GM18873 (cell line): ENCODE measurements at regions not wholly inside any gene's neighbourhood (a gene's known extent, or its start where the extent isn't known, plus 50 kb on each side); places are given as distances from the start of the nearest gene placed in this dataset.
"Not testable (repeated sequence)": the region's sequence is repeated elsewhere in the genome, so short reads cannot be mapped to it uniquely, and the experiment has no call there.

Experiments used
- ATAC-seq: cut with Tn5 transposase; IDR thresholded peaks from one replicate; pipeline ENCODE4 v1.9.1; 2021; ENCODE audit warnings: mild to moderate bottlenecking, moderate library complexity, moderate number of reproducible peaks; ENCODE audit not compliant: unreplicated experiment, low FRiP score

- ATAC-seq, result no peak
Measured at GRCh38 chr14:71741241-71741640, 191.0 kb upstream of the RGS6 start.

GRCh38 chr14:71742485-71742884 lies 189.7 kb upstream of the RGS6 start:
- ATAC-seq, result no peak

DNA sequence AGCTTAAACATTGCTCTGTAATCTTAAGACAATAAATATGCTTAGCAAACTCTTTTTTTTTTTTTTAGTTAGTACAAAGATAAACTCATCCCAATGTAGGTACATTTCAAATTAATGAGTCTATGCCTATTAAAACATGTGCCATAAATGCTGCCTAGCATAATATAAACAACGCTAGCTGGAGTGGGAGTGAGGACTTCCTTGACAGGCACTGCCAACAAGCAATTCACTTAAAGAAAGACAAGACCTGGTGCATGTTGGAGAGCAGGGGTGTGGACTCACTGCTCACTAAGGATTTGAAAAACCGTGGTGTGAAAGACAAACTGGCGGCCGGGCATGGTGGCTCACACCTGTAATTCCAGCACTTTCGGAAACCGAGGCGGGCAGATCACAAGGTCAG lies 187.2 kb upstream of the RGS6 start:
- no peak for ATAC-seq

DNA sequence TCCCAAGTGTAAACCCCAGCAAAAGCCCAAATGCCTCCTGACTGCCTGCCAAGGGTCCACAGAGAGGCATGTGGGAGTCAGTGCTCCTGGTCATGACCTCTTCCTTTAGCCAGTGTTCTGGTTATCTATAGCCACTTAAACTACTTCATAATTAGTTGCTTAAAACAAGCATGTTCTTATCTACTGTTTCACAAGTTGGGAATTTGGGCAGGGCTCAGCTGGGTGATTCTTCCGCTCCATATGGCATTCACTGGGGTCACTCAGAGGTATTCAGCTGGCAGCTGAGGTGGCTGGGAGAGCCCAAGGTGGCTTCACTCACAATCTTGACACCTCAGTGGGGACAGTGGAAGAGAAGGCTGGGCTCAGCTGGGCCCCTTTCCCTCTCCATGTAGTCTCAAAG lies 184.0 kb upstream of the RGS6 start:
- ATAC-seq, result no peak

DNA sequence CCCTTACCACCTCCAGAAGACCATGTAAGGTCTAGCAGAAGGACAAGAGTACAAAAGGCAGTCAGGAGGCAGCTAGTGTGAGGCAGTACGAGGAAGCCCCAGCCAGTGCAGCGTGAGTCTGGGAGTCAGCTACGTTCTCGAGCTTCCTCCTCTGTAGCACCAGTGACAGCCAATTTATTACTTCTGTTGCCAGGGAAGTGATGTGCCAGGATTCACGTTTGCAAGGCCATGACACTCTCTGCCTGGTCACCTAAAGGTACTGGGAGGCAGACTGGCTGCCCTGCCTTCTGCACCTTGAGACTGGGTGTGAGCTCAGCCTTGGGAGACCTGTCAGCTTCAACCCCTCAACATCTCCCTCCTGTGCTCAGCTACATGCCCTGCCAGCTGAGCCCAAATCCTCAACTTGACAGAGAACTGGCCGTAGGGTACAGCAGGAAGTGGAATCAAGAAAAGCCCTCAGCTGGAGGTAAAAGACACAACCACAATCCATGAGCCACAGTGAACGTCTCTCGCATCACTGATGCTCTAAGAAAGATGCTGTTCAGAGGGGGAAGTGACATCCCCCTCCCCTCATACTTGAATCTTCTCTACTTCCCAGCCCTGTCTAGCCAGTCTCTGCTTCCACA lies 182.5 kb upstream of the RGS6 start:
- ATAC-seq, result no peak

DNA sequence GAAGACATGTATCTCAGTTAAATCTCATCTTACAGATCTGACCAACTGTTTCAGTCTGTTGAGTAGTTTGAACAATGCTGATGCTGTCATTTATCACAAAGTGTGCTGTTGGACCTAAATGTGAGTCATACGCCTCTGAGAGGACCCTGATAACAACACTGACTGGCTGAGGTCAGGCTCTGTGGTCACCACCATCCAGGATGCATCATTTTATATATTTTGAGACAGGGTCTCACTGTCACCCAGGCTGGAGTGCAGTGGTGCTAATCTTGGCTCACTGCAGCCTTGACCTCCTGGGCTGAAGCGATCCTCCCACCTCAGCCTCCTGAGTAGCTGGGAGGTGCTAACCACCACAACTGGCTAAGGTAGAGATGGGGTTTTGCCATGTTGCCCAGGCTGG lies 181.0 kb upstream of the RGS6 start:
- ATAC-seq, result no peak

- ATAC-seq, result no peak
Measured at GRCh38 chr14:71752111-71752738, 180.0 kb upstream of the RGS6 start.

DNA sequence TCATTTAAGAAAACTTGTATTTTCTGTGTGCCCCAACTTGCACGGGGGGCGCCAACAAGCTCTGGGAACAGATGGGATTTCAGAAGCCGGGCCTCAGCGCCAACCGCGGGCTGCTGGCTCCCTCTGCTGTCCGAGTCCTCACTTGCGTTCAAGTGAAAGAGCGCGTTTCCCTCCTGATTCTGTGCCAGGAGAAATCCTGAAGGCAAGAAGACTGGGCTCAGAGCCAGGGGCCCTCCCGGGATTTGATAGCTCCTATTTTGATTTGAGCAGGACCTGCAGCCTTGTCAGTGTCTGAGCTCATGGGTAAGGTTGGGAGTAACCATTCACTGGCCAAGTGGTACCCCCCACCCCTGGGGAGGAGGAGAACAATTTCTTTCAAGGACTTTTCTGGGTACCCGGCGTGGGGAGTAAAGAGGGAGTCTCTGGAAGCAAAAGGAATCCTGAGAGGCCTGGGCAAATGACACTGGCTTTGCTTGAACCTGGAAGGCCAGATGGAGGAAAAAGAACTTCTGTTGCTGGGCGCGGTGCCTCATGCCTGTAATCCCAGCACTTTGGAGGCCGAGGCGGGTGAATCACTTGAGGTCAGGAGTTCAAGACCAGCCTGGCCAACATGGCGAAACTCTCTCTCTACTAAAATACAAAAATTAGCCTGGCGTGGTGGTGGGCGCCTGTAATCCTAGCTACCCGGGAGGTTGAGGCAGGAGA lies 179.0 kb upstream of the RGS6 start:
- ATAC-seq, result no peak

DNA sequence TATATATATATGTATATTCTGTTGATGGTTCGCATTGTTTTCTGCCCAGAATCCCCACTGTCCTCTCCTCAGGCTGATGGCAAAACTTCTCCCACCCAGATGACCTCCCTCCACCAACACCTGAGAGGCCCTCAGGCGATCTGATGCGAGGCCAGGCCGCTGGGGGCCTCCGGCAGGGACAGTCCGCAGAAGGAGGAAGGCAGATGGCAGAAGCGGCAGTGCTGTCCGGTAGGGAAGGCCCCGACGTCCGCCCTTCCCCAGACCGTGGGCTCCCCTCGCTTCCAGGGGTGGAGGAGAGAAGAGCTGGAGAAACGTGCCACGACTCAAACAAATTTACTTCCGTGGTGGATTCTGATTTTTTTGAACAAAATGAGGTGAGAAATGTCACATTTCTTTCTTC lies 178.3 kb upstream of the RGS6 start:
- ATAC-seq, result no peak

GRCh38 chr14:71754422-71755095 lies 177.7 kb upstream of the RGS6 start:
- ATAC-seq, result no peak

- no peak for ATAC-seq
Measured at GRCh38 chr14:71758229-71758951, 173.8 kb upstream of the RGS6 start.

DNA sequence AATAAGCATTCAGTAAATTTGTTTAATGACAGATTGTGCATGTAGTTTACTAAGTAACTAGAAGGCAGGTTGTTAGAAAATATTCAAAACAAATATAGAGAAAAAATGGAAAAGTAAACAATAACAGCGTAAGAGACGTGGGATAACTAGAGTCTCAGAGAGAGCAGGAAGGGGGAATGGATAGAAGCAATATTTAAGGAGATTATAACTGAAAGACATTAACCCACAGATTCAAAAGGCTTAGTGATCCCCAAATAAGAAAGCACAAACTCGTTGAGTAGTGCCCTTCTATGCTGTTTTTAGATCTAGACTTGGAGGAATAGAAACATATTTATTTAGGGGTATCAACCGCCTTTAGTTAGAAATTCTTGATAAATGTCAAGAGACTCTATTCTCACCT lies 169.7 kb upstream of the RGS6 start:
- ATAC-seq, result no peak

DNA sequence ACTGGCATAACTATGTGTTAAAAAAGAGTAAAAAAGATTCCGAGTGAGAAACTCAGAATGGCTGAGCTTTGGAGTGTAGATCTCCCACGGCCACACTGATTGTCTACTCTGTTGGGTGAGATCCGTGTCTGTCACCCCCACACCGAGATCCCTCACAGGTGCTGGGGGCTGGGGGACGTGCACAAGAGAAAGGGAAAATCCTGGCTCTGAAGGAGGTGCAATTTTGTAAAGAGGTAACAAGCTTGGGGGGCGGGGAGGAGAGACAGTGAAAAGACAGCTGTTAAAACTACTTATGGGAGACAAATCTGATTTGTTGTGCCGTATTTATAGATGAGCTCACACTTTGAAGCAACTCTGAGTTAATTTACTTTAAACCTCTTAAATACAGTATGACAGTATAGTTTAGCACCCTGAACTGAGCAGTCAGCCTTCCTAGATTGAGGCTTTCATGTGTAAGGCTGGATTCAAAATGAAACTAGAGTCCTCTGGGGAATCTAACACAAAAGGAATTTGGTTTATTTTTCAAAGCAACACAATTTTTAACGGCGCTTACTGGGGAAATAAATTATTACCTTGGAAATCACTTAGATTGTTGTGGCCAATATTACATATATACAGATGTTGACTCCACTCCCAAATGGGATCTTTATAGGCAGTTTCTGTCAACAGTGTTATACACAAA lies 167.4 kb upstream of the RGS6 start:
- ATAC-seq, result no peak

DNA sequence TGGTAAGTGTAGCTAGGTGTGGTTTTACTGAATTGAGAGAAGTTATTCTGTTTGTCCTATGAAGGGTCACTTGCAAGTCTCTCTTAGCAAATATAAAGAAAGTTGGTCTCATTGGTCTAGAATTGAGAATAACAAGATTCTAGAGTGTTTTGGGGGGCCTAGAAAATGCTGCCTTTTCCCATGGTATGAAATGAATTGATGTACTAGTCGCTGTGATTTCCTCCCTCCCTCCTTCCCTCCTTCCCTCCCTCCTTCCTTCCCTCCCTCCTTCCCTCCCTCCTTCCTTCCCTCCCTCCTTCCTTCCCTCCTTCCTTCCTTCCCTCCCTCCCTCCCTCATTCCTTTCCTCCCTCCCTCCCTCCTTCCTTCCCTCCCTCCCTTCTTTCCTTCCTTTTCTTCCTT lies 166.7 kb upstream of the RGS6 start:
- ATAC-seq, result no peak

- ATAC-seq, result no peak
Measured at GRCh38 chr14:71770431-71770830, 161.8 kb upstream of the RGS6 start.

GRCh38 chr14:71771421-71771820 lies 160.8 kb upstream of the RGS6 start:
- ATAC-seq, result not testable (repeated sequence)

- ATAC-seq, result not testable (repeated sequence)
Measured at GRCh38 chr14:71771996-71772395, 160.2 kb upstream of the RGS6 start.

DNA sequence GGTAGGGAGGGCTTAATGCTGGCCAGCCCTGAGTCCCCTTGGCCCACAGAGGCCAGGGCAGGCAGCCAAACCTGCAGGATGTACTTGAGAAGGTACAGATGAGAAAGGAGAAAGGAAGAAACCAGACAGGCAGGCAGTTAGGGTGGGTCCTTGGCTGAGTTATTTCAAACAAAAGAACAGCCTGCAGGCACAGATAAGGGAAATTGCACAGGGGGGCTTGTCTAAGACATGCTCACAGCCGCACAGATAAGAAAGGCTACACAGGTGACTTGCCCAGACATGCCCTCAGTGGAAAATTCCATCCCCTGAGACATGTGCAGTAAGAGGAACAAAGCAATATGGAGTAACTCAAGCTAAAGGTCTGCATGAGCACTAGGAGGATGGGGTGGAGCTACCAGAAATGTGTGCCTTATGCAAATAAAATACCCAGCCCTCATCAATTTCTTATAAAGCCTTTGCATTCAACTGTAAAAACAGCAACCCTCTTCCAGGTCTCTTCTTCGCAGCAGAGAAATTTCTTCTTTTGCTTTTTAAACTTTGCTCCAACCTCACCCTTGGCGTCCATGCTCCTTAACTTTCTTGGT lies 158.2 kb upstream of the RGS6 start:
- no peak for ATAC-seq

DNA sequence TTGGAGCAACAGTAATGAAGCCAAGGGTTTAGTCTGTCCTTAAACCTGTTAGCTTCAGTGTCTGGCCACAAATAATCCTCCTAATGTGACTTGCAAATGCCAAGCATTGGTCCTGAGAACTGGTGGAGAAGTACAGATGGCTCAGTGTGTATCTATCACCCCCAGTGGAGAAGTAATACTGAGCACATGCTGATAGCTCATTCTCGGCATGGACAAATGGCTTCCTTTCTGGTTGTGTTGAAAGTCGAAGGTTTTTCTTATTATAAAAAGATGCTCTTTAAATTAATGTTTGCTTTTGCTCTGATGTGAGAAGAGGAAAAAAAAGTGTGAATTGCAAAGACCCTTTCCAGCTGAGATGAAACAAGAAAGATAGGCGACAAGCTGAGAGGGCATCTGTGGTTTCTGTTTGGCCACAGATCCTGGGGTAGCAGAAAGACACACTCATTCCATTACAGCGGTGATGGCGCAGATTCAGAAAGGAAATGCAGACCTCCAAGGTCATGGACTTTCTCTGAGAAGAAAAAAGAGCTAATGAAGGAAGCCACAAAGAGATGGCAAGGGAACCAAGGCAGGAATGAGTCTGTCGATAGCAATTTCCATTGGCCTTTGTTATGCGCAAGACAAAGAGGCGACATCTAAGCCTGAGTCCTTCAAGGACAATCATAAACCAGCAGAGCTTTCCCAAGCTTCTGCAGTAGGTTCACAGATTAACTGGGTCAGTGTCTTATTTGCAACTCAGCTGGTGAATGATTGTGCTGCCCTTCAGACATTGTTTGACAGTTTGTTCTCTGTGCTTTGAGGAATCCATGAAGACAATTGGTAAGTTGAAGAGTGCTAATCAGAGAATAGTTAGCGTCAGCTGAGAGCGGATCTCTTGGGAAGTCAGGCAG lies 155.5 kb upstream of the RGS6 start:
- no peak for ATAC-seq
